ENCODE measurements at regions not wholly inside any gene's neighbourhood (a gene's known extent, or its start where the extent isn't known, plus 50 kb on each side); places are given as distances from the start of the nearest gene placed in this dataset.
A peak's percentile ranks its signal among the peaks of the same experiment; 100 is the strongest.
"Not testable (repeated sequence)": the region's sequence is repeated elsewhere in the genome, so short reads cannot be mapped to it uniquely, and the experiment has no call there.

DNA sequence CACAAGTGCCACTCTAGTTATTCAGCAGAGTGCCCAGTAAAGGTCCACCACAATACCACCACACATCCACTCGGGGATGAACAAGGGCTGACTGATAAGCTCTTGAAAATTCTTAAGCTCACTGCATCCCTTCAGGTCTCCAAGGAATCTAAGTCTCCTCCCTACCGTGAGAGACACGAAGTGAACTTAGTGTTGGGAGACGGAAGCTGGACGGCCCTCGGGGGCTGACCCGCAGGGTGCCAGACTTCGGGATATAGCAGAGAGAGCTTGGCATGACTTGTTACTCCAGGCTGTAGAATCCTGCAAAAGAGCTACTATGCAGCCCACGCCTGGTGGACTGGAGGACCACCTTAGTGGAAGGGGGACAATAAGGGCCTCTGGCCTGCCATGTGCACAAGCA lies 75.1 kb downstream of the LYZL1 start:
- DNase-seq: not testable (repeated sequence)

GRCh38 chr10:29366206-29366605 lies 77.3 kb downstream of the LYZL1 start:
- DNase-seq: not testable (repeated sequence)

- TF ChIP-seq GATA1 (IDR thresholded peaks at IDR 0.05; ENCODE audit: low read depth, low read length): no peak
- no peak for TF ChIP-seq POLR2A (IDR thresholded peaks at IDR 0.05; ENCODE audit: low read length)
- DNase-seq: no peak
These were observed 80.5 kb downstream of the LYZL1 start for GRCh38 chr10:29369419-29369818.

DNA sequence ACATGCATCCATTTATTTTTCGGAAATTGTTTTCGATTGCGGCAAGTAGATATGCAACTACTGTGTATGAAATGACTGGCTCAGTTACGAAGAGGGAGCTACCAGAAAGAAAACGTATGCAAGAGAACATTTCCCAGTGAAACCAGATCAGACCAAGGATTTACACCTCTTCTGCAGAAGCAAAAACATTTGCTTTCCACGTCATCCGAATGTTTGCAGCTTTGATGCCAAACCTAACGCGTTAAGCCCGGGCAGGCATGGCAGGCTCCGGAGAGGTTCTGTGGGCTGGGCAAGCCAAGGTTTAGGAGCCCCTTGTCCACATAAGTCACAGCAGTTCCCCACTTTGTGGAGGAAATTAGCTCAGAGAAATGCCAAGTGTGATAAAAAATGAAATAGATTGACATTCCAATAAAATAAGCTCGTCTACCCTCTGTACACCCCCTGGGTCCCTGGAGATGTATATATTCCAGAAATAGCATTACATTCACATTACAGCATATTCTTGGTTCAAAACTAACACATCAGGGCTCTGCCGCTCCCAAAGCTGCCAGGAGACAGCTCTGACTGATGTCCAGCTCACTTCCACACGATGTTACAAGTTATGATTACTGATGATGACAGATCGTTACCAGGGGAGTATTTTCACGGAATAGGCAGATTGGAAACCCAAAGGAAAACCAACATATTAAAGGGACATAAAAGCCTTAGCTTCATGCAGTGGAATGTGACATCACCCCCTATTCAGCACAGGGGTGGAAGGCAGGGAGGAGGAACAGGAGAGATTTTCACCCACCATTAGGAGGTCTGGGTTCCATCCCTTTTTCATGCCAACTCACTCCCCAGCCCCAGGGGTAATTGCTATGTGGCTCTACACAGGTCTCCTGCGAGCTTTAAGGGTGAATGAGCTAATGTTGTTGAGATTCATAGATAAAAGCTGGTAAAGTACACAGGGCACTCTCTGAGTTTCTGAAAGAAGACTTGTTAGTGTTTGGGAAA lies 81.5 kb downstream of the LYZL1 start:
- TF ChIP-seq POLR2A (IDR thresholded peaks at IDR 0.05; ENCODE audit: low read length): no peak
- no peak for TF ChIP-seq GATA1 (IDR thresholded peaks at IDR 0.05; ENCODE audit: low read depth, low read length)
- no peak for DNase-seq

- TF ChIP-seq GATA1 (IDR thresholded peaks at IDR 0.05; ENCODE audit: low read depth, low read length) (no peak), POLR2A (IDR thresholded peaks at IDR 0.05; ENCODE audit: low read length) (no peak)
- DNase-seq: no peak
These were observed 84.0 kb downstream of the LYZL1 start for GRCh38 chr10:29372920-29373319.

DNA sequence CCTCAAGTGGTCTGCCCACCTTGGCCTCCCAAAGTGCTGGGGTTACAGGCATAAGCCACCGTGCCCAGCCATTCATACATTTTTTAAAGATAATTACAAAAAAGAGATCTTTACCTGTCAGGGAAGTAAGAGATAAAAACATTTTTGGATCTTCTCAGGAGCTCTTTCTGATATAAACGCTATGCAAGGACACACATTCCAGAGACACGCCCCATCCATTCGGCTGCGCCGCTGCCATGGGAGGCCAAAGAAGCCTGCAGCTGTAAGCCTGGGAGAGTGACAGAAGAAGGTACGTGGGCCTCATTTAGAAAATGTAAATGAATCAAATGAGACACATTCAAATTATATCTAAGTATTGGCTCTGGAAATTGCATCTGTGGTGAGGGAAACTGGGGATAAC lies 85.3 kb downstream of the LYZL1 start:
- DNase-seq: no peak
- no peak for TF ChIP-seq GATA1 (IDR thresholded peaks at IDR 0.05; ENCODE audit: low read depth, low read length)
- TF ChIP-seq POLR2A (IDR thresholded peaks at IDR 0.05; ENCODE audit: low read length): no peak

- DNase-seq: no peak
- TF ChIP-seq GATA1 (IDR thresholded peaks at IDR 0.05; ENCODE audit: low read depth, low read length) (no peak), POLR2A (IDR thresholded peaks at IDR 0.05; ENCODE audit: low read length) (no peak)
These were observed 87.0 kb downstream of the LYZL1 start for GRCh38 chr10:29375888-29376287.

- DNase-seq: peak; percentile 4 to 43
These were observed 88.6 kb downstream of the LYZL1 start for GRCh38 chr10:29377333-29377961.

GRCh38 chr10:29378106-29378505 lies 89.2 kb downstream of the LYZL1 start:
- TF ChIP-seq GATA1 (IDR thresholded peaks at IDR 0.05; ENCODE audit: low read depth, low read length): no peak
- no peak for TF ChIP-seq POLR2A (IDR thresholded peaks at IDR 0.05; ENCODE audit: low read length)
- DNase-seq: no peak

More at GRCh38 chr10:29377333-29377961, 88.6 kb downstream of the LYZL1 start:
- TF ChIP-seq GATA1 (IDR thresholded peaks at IDR 0.05; ENCODE audit: low read depth, low read length) (no peak), POLR2A (IDR thresholded peaks at IDR 0.05; ENCODE audit: low read length) (no peak)

GRCh38 chr10:29379208-29379607 lies 90.3 kb downstream of the LYZL1 start:
- no peak for DNase-seq
- TF ChIP-seq POLR2A (IDR thresholded peaks at IDR 0.05; ENCODE audit: low read length) (no peak), GATA1 (IDR thresholded peaks at IDR 0.05; ENCODE audit: low read depth, low read length) (no peak)

GRCh38 chr10:29379777-29380598 lies 91.1 kb downstream of the LYZL1 start:
- DNase-seq: not testable (repeated sequence)

DNA sequence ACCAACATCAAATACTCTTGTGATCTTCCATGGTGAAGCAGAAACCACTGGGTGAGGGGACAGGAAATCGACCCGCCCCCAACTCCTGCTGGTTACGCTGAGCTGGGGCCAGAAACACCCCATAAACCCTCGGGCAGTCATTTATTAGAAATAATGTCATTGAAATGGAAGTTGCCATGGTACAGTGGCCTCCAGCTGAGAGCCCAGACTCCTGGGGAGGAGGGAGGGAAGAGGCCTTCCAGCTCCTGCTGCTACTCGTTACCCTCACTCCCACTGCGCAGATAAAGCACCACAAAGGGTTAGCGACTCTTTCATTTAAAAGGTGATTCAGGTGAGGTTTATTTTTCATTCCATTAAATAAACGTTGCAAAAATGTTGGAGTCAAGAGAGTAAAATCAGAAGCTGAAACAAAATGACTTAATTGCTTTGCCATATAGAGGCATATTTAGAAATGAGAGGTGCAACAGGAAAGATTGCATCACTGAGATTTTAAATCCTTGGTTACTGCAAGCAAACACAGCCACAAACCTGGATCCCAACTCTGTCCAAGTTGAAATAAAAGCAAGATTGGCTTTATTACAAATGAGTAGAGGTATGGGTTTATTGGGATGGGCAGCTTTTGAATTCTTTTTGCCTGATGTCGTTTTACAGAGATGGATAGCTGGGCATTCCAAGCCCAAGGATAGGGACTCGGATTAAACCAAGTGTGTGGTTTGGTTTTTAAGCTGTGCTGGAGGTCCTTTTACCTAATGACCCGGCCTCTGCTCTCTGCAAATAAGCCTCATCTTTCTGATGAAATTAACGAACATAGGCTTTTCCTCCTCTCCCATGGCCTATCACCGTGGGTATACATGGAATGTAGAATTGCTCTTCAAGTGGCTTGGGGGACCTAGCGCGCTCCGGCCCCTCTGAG lies 92.0 kb downstream of the LYZL1 start:
- DNase-seq: not testable (repeated sequence)

GRCh38 chr10:29386342-29386999 lies 97.6 kb downstream of the LYZL1 start:
- TF ChIP-seq GATA1 (IDR thresholded peaks at IDR 0.05; ENCODE audit: low read depth, low read length) (no peak), POLR2A (IDR thresholded peaks at IDR 0.05; ENCODE audit: low read length) (no peak)
- peak; percentile 8 to 43 for DNase-seq

Data from erythroblast (primary cell).